ENCODE measurements at regions not wholly inside any gene's neighbourhood (a gene's known extent, or its start where the extent isn't known, plus 50 kb on each side); places are given as distances from the start of the nearest gene placed in this dataset.

- no peak for TF ChIP-seq POLR2A (IDR thresholded peaks at IDR 0.05)
- no peak for TF ChIP-seq CTCF (IDR thresholded peaks at IDR 0.05)
- TF ChIP-seq EP300 (IDR thresholded peaks at IDR 0.05; ENCODE audit: low read depth): no peak
Measured at GRCh38 chr11:86134580-86135318, 65.9 kb upstream of the PICALM start.

Measured in transverse colon (tissue), 3 donors.